ENCODE measurements at regions not wholly inside any gene's neighbourhood (a gene's known extent, or its start where the extent isn't known, plus 50 kb on each side); places are given as distances from the start of the nearest gene placed in this dataset.

GRCh38 chr12:114285554-114285953, 120.4 kb downstream of the TBX5 start:
- no peak overlapping the region for H3K27ac ChIP-seq
- no peaks in the 10 kb centered on the region for H3K79me2 ChIP-seq (ENCODE audit: insufficient read depth, low read depth)
- H4K20me1 ChIP-seq (ENCODE audit: insufficient read depth): no peaks in the 10 kb centered on the region
- no peak overlapping the region for H3K9ac ChIP-seq
- H2AFZ ChIP-seq (ENCODE audit: low read depth): no peak overlapping the region
- no peaks in the 10 kb centered on the region for H3K36me3 ChIP-seq (ENCODE audit: insufficient read depth)
- H3K4me3 ChIP-seq (IDR thresholded peaks at IDR 0.05; ENCODE audit: insufficient read depth, low read depth, low read length): no peak overlapping the region
- no peak for TF ChIP-seq CTCF (conservative IDR thresholded peaks at IDR 0.05; ENCODE audit: low read depth, low read length)
- no peaks in the 10 kb centered on the region for H3K4me1 ChIP-seq (ENCODE audit: low read depth, poor library complexity, severe bottlenecking)
- no peak overlapping the region for H3K4me2 ChIP-seq
- H3K27me3 ChIP-seq (ENCODE audit: insufficient read depth, low read depth): no peaks in the 10 kb centered on the region

GRCh38 chr12:114284041-114284440, 121.9 kb downstream of the TBX5 start:
- H3K4me2 ChIP-seq: no peak overlapping the region
- no peak overlapping the region for H2AFZ ChIP-seq (ENCODE audit: low read depth)
- H3K36me3 ChIP-seq (ENCODE audit: insufficient read depth): no peaks in the 10 kb centered on the region

GRCh38 chr12:114275932-114276785, 129.8 kb downstream of the TBX5 start:
- H3K36me3 ChIP-seq (ENCODE audit: insufficient read depth): no peaks in the 10 kb centered on the region
- H3K4me1 ChIP-seq (ENCODE audit: low read depth, poor library complexity, severe bottlenecking): no peaks in the 10 kb centered on the region
- no peak overlapping the region for H3K4me2 ChIP-seq
- H2AFZ ChIP-seq (ENCODE audit: low read depth): no peak overlapping the region
- no peak for TF ChIP-seq CTCF (conservative IDR thresholded peaks at IDR 0.05; ENCODE audit: low read depth, low read length)
- H3K4me3 ChIP-seq (IDR thresholded peaks at IDR 0.05; ENCODE audit: insufficient read depth, low read depth, low read length): no peak overlapping the region
- no peaks in the 10 kb centered on the region for H3K27me3 ChIP-seq (ENCODE audit: insufficient read depth, low read depth)
- H3K79me2 ChIP-seq (ENCODE audit: insufficient read depth, low read depth): no peaks in the 10 kb centered on the region
- no peaks in the 10 kb centered on the region for H4K20me1 ChIP-seq (ENCODE audit: insufficient read depth)
- no peak overlapping the region for H3K27ac ChIP-seq
- no peak overlapping the region for H3K9ac ChIP-seq

More at GRCh38 chr12:114284041-114284440, 121.9 kb downstream of the TBX5 start:
- Histone ChIP-seq H3K4me3 (IDR thresholded peaks at IDR 0.05; ENCODE audit: insufficient read depth, low read depth, low read length) (no peak overlapping the region), H3K27me3 (ENCODE audit: insufficient read depth, low read depth) (no peaks in the 10 kb centered on the region), H3K79me2 (ENCODE audit: insufficient read depth, low read depth) (no peaks in the 10 kb centered on the region), H3K9ac (no peak overlapping the region), H3K27ac (no peak overlapping the region), H4K20me1 (ENCODE audit: insufficient read depth) (no peaks in the 10 kb centered on the region), H3K4me1 (ENCODE audit: low read depth, poor library complexity, severe bottlenecking) (no peaks in the 10 kb centered on the region)
- no peak for TF ChIP-seq CTCF (conservative IDR thresholded peaks at IDR 0.05; ENCODE audit: low read depth, low read length)

GRCh38 chr12:114275086-114275485, 130.9 kb downstream of the TBX5 start:
- no peaks in the 10 kb centered on the region for H3K4me1 ChIP-seq (ENCODE audit: low read depth, poor library complexity, severe bottlenecking)
- no peak overlapping the region for H3K27ac ChIP-seq
- H3K4me3 ChIP-seq (IDR thresholded peaks at IDR 0.05; ENCODE audit: insufficient read depth, low read depth, low read length): no peak overlapping the region
- H3K36me3 ChIP-seq (ENCODE audit: insufficient read depth): no peaks in the 10 kb centered on the region
- no peak overlapping the region for H3K4me2 ChIP-seq
- H2AFZ ChIP-seq (ENCODE audit: low read depth): no peak overlapping the region
- no peaks in the 10 kb centered on the region for H3K27me3 ChIP-seq (ENCODE audit: insufficient read depth, low read depth)
- no peak overlapping the region for H3K9ac ChIP-seq
- H4K20me1 ChIP-seq (ENCODE audit: insufficient read depth): no peaks in the 10 kb centered on the region
- no peaks in the 10 kb centered on the region for H3K79me2 ChIP-seq (ENCODE audit: insufficient read depth, low read depth)
- TF ChIP-seq CTCF (conservative IDR thresholded peaks at IDR 0.05; ENCODE audit: low read depth, low read length): no peak

All from KMS-11 (cell line).